B cell (primary cell): ENCODE measurements at regions not wholly inside any gene's neighbourhood (a gene's known extent, or its start where the extent isn't known, plus 50 kb on each side); places are given as distances from the start of the nearest gene placed in this dataset.
"Not testable (repeated sequence)": the region's sequence is repeated elsewhere in the genome, so short reads cannot be mapped to it uniquely, and the experiment has no call there.

Experiments
- CTCF ChIP-seq: fragments of 200-600 bp; IDR thresholded peaks from one replicate; pipeline ENCODE4 v1.8.0; 2022; ENCODE audit warnings: antibody characterized with exemption, mild to moderate bottlenecking
- EZH2 ChIP-seq: IDR thresholded peaks from 2 replicates; pipeline ENCODE4 v1.6.1; 2012; ENCODE audit warnings: borderline replicate concordance, low read depth, mild to moderate bottlenecking, moderate library complexity, low read length; ENCODE audit not compliant: insufficient read depth, poor library complexity, severe bottlenecking

GRCh38 chr4:49512641-49513545, 526.8 kb downstream of the CWH43 start:
- TF ChIP-seq CTCF, EZH2: not testable (repeated sequence)
